ENCODE measurements at regions not wholly inside any gene's neighbourhood (a gene's known extent, or its start where the extent isn't known, plus 50 kb on each side); places are given as distances from the start of the nearest gene placed in this dataset.

DNA sequence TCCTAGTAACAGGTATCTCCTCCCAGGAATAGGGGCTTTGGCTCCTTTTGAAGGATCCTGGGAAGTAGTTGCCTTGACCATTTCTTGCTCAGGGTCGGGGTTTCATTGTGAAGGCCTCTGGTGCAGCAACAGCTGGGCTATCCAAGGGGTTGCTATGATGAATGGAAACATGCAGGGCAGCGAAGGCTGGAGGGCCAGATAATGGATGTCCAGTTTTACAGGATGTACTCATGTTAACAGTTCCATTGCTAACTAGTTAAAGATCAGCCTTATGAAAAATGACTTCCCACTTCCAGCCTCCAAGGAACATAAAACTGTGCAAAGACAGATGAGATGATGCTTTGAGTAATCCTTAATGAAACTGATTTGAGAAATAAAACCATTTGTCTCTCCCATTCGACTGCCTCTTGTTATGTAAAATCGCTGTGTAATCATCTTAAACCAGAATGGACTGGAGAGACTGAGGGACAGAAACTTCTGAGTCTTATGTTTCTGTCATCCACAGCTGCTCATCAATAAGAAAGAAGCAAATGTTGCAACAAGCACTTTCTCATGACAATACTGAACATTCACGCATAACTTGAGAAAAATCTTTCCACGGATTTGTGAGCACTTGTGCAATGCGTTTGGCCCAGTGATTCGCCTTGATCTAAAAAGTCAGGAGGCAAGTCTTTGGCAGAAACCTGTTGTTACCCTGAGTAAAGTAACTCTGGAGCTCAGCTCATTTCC is 473.5 kb upstream of the RGMA start:
- no peak for DNase-seq (ENCODE audit: low read depth in 3 of 3)

DNA sequence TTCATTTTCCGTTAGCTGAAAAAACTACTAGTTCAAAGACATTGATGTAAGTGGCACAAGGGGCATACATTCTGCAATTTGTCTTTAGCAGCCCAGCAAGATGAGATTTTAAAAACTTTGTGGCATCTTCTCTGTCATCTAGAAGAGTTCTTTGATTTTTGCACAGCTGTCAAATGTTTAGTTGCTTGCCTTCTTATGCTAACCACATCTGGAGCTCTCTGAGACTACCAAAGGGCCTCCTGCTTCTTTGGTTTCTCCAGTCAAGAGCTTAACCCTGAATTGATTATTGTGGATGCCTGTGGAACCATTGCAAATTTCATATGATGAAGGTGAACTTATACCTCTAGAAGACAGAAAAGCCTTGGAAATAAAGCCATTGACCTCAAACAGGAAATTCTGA is 468.7 kb upstream of the RGMA start:
- no peak for DNase-seq (ENCODE audit: low read depth in 3 of 3)

DNA sequence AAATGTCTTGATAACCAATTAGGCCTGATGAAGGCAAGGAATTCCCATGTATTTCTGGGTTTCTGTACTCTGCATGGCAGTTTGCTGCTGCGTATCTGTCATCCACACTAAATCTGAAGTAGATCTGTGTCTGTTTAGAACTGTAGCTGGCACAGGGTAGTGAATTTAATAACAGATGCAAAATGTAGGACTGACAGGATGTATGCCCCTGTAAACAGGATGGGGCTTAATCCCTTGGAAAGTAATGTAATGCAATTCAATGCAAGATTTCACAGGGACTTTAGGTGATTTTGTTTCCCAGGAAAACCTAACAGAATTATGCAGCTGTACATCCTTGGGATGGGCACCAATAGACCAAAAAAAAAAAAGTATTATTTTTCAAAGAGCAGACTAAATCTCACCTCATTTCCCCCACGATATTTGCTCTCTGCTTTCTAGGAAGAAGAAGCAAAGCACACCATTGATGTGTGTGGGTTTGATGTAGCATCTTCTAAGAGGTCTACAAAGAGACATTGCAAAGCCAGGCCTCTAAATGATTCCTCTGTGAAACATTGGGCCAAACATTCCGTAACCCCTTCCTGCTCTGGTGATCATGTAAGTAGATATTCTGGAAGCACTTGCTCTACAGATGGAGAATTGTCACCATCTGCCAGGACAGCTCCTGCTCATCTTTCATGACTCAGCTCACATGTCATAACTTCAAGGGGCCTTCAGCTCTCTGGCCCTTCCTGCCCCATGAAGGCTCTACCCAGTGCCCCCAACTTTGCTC is 464.3 kb upstream of the RGMA start:
- DNase-seq (ENCODE audit: low read depth in 3 of 3), result no peak

DNA sequence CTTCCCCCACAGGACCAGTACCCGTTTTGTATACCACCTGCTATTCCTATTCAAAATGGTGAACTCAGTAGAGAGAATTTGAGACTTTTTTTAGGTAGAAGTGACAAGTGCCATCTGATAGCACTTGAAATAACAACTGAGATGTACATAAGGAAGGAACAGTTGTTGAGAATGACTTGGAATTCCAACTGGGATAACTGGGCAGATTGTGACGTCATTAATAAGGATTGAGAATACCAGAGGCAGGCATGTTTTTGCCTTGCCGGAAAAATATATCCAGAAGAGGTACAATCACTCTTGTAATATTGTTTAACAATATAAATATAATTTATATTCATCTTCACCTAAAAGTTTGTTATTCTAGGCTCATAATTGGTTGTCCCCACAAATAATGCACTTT is 454.1 kb upstream of the RGMA start:
- no peak for DNase-seq (ENCODE audit: low read depth in 3 of 3)

DNA sequence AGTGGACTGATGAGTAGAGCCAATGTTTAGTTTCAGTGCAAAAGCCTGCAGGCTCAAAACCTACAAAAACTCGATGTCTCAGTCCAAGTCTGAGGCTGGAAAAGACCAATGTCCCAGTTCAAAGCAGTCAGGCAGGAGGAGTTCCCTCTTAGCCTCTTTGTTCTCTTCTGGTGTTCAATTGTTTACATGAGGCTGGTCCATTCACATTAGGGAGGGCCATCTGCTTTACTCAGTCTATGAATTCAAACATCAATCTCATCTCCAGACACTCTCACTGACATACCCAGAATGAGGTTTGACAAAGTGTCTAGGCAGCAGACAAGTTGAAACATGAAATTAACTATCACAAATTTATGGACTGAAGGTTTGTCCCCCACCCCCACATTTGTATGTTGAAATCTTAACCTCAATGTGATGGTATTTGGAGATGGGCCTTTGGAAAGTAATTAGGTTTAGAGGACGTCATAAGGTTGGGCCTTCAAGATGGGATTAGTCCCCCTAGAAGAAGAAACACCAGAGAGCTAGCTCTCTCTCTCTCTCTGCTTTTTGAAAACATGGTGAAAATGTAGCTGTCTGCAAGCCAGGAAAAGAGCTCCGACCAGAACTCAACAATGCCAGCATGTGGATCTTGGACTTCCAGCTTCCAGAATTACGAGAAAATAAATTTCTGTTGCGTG is 438.5 kb upstream of the RGMA start:
- no peak for DNase-seq (ENCODE audit: low read depth in 3 of 3)

DNA sequence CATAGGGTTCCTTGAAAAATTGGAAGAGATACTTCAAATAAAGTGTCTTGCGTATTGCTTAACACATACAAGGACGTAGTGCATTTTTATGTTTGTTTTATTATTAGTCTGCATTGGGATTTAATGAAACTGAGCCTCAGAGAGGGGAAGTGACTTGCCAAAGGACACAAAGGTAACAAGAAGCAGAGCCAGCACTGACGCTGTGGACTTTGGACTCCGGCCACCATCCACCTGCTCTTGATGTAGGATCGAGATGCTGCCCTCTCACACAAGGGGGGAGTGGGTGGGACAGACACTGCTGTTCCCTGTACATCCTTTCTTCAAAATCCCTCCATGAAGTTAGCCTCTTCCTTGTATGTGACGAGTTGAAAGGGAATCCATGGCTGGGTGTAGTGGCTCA is 435.4 kb upstream of the RGMA start:
- no peak for DNase-seq (ENCODE audit: low read depth in 3 of 3)

DNA sequence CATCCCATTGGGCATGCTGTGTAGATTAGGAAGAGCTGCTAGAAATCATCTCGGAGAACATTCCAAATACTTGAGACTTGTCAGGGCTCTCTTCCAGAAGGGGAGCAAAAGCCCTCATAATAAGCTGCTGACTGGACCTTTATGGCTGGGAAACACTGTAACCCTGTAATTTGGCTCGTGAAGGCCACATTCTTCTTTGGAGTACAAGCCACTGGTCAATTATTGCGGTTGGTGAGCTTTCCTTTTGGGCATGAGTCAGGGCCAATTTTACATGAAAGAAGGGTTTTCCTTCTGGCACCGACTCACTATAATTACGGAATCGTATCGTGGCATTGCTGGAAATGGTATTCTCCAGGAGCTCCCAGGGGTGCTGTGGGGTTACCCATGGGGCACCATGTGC is 434.5 kb upstream of the RGMA start:
- DNase-seq (ENCODE audit: low read depth in 3 of 3), result no peak

DNA sequence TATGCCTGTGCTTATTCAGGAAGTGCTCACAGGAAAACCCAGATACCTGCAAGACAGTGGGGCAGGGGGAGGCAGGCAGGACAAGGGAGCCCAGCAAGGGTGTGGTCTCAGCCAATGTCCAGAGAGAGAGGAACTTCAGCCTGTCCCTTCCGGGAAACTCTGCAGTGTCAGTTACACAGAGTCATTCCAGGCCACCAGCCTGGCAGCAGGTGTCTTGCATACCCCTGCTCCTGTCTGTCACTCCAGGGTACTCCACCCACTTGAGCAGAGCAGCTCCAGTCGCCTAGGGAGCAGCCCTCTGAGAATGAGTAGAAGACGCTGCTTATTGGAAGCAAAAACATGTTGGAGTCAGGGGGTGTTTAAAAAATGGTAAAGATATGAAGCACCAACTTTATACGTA is 431.2 kb upstream of the RGMA start:
- no peak for DNase-seq (ENCODE audit: low read depth in 3 of 3)

DNA sequence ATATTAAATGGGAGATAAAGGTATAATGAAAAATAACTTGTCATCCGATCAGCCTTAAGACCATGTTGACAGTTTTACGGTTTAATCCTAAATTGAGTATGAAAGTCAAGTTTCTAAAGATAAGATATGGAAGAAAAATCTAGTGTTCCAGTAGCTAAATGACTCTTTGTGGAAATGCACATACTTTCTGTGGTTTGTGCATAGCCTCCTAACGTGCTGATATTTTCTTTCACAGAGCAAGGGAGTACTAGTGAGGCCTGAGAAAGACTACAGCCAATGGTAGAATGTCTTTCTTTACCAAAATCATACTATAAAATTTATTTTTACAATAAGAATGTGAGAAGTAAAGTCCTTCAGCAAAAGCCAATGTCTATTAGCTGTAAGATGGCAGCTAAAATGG is 430.6 kb upstream of the RGMA start:
- DNase-seq (ENCODE audit: low read depth in 3 of 3), result no peak

DNA sequence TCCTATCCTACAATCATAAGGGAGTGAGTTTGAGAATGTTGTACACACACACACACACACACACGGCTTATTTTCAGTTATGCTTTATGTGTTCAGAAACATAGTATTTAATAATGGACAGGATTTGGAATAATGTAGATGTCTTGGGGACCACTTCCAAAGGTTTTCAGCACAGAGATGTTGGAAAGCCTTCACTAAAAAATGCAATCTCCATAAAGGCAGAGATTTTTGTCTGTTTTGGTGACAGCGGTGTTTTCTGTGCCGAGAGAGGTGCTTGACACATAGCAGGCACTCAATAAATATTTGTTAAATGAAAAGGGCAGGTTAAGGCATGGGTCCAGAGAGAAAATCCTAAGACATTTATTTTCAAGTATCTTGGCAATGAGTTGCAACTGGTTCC is 428.2 kb upstream of the RGMA start:
- no peak for DNase-seq (ENCODE audit: low read depth in 3 of 3)

DNA sequence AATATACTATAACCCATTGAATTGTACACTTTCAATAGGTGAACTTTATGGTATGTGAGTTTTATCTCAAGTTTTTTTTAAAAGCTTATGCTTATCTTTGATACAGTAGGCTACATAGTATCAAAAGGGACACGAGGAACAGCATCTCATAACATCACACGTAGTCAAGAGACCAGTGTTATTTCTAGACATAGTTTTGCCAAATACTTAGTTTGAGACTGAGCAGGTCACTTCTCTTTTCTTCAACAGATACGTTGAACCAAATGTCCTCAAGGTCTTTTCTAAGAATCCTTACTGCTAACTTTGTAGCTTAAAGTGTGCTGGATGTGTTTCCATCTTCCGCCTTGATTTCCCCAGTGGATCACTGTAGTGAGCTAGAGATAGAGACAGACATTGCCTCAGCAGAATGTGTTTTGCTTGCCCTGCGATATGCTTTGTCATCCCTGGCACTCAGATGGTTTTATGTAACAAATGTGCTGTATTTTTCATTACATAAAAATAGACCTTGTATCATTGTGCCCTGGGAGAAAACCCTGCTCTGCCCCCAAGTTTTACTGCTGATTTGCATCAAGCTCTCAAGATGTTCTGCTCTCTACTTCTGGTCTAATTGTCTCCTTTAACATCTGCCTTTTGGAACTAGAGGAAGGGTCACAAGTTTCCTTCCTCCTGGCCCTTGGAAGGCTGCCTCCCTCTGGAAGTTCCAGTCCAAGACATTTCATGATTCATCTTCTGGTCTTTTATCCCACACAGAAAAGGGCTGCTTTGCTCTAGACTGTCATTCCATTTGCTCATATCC is 426.4 kb upstream of the RGMA start:
- DNase-seq (ENCODE audit: low read depth in 3 of 3), result no peak

DNA sequence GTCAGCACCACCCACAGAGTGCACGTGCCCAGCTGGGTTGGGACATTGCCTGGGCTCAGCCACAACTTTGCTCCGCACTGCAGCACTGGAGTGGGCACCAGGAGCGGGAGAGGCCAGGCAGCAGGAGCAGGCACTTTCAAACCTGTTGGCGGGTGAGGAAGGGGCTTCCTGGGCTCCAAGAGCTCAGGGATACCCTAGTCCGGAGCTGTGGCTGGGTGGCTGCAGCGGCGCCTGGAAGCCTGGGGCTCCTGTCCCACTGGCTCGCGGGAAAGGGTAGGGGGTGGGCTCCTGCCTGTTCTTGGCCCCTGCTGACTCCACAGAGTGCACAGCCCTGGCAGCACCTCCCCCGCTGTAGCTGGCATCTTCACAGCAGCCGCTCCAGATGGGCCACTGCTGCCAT is 417.6 kb upstream of the RGMA start:
- DNase-seq (ENCODE audit: low read depth in 3 of 3), result no peak

DNA sequence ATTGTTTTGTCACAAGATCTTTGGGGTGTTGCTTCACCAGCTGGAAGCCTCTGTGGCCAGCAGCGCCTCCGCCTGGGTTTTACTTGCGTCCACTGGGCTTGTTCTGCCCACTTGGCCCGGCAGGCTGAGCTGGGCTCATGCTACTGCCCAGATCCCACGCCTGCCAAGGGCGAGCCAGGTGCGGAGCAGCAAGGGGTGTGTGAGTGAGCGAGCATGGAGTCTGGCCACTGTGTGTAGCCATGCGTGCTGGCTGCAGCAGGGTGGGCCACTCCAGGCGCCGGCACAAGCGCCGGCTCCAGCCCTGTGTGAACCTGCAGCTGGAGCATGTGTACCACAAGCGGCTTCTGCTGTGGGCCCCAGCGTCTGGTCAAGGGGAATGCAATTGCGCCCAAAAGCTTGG is 416.5 kb upstream of the RGMA start:
- DNase-seq (ENCODE audit: low read depth in 3 of 3), result no peak

DNA sequence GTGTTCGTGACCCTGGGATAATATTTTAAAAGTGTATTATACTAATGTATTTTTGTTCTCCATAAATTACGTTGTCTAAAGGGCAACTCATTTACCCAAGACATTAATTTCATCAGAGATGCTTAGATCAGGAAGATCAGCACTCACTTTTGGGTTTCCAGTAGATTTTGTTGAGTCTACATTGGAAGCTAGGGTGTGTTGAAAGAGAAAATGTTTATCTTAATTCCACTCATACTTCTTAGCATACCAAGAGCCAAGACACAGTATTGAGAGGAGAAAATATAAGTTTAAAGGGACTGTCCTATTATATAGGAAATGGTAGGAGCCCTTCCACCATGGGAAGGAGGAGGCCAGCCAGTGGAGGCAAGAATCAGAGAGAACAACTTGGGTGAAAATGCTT is 412.9 kb upstream of the RGMA start:
- no peak for DNase-seq (ENCODE audit: low read depth in 3 of 3)

DNA sequence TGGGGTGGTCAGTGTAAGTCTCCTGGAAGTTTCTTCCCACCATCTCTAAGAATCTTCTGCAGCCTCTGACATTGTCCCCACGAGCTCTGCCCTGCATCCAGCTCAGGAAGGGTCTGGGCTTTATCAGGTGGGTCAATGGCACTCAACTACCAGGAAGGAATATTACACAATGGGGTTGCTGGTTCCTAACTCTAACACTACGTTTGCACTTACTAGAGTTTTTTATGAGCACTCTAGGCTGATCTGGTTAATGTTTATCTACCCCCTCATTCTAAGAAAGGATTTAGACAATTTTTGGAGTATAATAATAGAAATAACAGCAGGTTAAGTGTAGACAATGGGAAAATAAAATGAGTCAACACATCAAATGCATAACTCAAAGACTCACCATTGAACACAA is 411.1 kb upstream of the RGMA start:
- DNase-seq (ENCODE audit: low read depth in 3 of 3), result no peak

DNA sequence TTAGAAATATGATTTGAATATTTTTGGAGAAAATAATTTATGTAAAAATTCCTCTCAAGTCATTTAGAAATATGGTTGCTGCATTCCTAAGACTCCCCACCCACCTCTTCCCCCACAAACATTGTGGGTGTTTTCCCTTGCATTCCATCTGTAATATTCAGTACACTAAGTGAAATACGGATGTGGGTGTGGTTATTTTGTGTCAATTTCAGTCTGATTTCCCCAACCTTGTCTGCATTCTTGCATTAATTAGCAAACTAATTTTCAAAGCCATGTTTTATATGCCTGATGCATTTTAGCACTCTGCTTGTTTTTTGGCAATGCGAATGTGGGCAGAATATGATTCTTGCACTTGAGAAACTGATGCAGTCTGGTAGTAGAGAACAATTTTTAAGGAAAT is 408.3 kb upstream of the RGMA start:
- DNase-seq (ENCODE audit: low read depth in 3 of 3), result no peak

DNA sequence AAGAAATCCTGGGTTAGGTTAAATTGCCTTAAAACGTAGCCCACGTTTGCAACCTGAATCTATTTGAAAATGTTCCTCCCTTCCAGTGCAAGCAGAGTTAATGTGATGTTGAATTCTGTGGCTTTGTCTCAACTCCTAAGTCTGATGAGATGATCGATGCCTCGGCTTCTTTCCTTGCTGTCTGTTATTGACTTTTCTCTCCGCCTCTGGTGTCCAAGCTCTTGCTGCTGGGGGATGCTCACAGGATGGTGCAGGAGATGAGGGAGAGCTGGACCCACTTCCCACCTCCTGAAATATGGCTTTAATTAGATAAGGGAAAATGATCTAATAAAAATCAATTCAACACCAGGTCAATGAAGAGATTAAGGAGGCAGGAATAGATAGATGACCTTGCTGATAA is 407.9 kb upstream of the RGMA start:
- no peak for DNase-seq (ENCODE audit: low read depth in 3 of 3)

DNA sequence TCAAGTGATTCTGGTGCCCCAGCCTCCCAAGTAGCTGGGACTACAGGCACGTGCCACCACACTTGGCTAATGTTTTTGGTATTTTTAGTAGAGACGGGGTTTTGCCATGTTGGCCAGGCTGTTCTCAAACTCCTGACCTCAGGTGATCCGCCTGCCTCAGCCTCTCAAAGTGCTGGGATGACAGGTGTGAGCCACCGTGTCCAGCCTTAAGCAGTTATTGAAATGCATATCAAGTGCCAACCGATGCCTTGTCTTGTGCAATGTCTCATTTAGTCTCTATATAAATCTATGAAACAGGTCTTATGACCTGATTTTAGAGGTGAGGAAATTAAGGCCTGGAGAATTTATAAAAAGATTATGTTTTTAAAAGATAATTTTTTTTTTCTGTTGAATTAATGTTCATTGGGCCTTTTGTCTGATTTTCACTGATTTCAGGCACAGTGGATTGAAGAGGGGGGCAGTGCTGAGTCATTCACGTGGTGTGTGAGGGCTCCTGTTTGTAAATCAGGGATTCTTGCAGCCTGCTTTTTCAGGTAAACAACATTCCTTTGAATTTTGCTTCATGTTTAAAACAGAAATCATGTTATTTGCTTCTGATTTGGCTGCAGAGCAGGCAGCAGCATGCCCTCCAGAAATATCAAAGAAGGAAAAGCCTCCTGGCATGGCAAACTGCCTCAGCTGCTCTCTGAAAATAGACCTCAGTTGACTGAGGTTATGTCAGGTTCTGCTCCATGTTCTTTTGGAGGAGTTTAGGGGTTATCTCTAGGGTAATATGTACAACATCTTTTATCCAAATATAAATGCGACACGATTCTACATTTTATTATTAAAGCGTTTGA is 407.0 kb upstream of the RGMA start:
- DNase-seq (ENCODE audit: low read depth in 3 of 3), result no peak

DNA sequence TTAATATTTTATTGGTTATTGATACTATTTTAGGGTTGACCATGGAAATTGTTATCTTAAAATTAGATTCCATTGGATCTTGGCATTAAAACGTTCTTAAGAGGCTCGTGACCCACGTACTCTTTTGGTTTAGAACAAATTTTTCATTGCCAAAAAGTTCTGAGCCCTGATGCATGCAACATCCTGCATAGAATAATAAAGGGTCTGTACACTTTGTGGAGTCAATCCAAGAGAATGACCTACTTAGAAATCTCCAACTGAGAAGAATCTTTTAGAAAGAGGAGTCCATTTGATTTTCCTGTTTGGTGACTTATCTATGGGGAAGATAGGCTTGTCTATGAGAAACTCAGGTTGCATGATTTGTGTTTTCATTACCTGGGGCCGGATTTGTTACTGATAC is 404.2 kb upstream of the RGMA start:
- DNase-seq (ENCODE audit: low read depth in 3 of 3), result no peak

DNA sequence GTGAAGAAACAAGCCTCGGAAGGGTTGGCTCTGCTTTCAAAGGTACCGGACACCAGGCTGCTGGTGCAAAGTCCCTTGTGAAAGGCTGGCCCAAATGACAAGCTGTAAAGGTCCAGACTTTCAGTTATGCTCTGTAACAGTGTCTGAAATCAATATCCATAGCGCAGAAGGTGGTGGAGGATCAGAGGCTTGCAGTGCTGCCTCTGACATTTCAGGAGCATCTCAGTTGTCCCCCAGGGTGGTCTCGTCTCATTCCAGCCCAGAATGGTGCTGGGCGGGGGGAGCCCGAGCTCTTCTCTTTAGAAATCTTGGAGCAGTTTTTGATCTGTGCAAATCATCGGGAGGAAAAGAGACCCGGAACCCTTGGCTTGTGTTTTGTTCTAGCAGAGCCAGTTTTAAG is 402.3 kb upstream of the RGMA start:
- DNase-seq (ENCODE audit: low read depth in 3 of 3), result no peak

DNA sequence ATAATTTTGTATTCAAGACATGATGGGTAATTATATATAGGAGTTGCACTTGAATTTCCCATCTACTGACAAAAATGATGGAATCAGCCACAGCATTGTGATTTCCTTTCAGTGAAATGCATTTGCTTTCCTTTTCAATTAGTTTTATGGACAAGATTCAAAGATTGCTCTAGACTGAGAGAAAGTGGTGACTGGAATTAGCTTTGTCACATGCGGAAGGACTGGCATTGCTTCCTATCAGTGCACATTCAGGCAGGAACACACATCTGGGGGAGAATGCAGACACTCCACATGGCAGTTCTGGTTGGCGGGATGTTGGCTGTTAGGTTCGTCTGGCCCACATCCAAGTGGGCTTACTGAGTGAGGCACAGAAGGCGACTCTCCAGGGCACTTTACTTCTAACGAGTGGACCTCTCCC is 399.3 kb upstream of the RGMA start:
- DNase-seq (ENCODE audit: low read depth in 3 of 3), result no peak

All from stimulated activated CD4-positive, alpha-beta T cell treated with anti-CD3 and anti-CD28 coated beads, TNF-alpha, amount 100 ng/mL, for 48 hours (primary cell).